ENCODE measurements at regions not wholly inside any gene's neighbourhood (a gene's known extent, or its start where the extent isn't known, plus 50 kb on each side); places are given as distances from the start of the nearest gene placed in this dataset.
"Not testable (repeated sequence)": the region's sequence is repeated elsewhere in the genome, so short reads cannot be mapped to it uniquely, and the experiment has no call there.

GRCh38 chr20:30419466-30419865 is 838.0 kb upstream of the DEFB115 start:
- no peaks in the 10 kb centered on the region for H3K27me3 ChIP-seq (ENCODE audit: insufficient read depth in 3 of 3, low read length in 2 of 3)
- H3K4me3 ChIP-seq = no peak overlapping the region
- no peaks in the 10 kb centered on the region for H3K9me3 ChIP-seq
- intact Hi-C loops (cut with DNase I) = no loop called here
- H3K4me1 ChIP-seq = no peaks in the 10 kb centered on the region
- 50 to 61% (median 53%) methylated on average over 2 of the region's 2 CpGs for WGBS, 3 donors
- H3K27ac ChIP-seq = no peak overlapping the region
- no peak for TF ChIP-seq CTCF (IDR thresholded peaks at IDR 0.05)
- DNase-seq = no peak
- H3K36me3 ChIP-seq (ENCODE audit: insufficient read depth in 1 of 2, low read depth in 1 of 2) = no peaks in the 10 kb centered on the region
- ATAC-seq = no peak

- H3K4me1 ChIP-seq; intact Hi-C loops (cut with DNase I); H3K4me3 ChIP-seq; H3K36me3 ChIP-seq (ENCODE audit: insufficient read depth in 1 of 2, low read depth in 1 of 2); H3K9me3 ChIP-seq; H3K27me3 ChIP-seq (ENCODE audit: insufficient read depth in 3 of 3, low read length in 2 of 3); H3K27ac ChIP-seq; ATAC-seq; DNase-seq: not testable (repeated sequence)
- 57 to 63% (median 61%) methylated on average over 7 of the region's 7 CpGs for WGBS, 3 donors
Measured at GRCh38 chr20:30419871-30420420, 837.5 kb upstream of the DEFB115 start.
